Mucosa of descending colon (tissue), 3 donors: ENCODE measurements at regions not wholly inside any gene's neighbourhood (a gene's known extent, or its start where the extent isn't known, plus 50 kb on each side); places are given as distances from the start of the nearest gene placed in this dataset.

Experiments
- ATAC-seq: fragments of 200-7000 bp; cut with Tn5 transposase; one replicate; pipeline ENCODE4 v1.9.1; 2020; ENCODE audit warnings: mild to moderate bottlenecking, moderate library complexity
- DNase-seq, 3 donors: peaks; one replicate each; pipeline ENCODE4 v3.0.0-alpha.2; 2020
- H3K36me3 ChIP-seq: fragments of 200-600 bp; one replicate; pipeline ENCODE4 v1.8.0; 2021; ENCODE audit warnings: low read depth, mild to moderate bottlenecking
- H3K4me1 ChIP-seq: fragments of 200-600 bp; one replicate; pipeline ENCODE4 v1.8.0; 2021; ENCODE audit warnings: low read depth, mild to moderate bottlenecking
- H3K4me3 ChIP-seq: fragments of 200-600 bp; one replicate; pipeline ENCODE4 v1.8.0; 2021; ENCODE audit warnings: mild to moderate bottlenecking
- H3K9me3 ChIP-seq: fragments of 200-600 bp; one replicate; pipeline ENCODE4 v1.8.0; 2021; ENCODE audit warnings: mild to moderate bottlenecking
- CTCF ChIP-seq: fragments of 200-600 bp; IDR thresholded peaks from one replicate; pipeline ENCODE4 v1.8.0; 2022; ENCODE audit warnings: antibody characterized with exemption, mild to moderate bottlenecking
- intact Hi-C, 2 donors: fragments of 100-400 bp; cut with DNase I in 1 of 2; cut with micrococcal nuclease in 1 of 2; formaldehyde crosslinking; loops; one replicate each; pipeline versions ENCODE4 v1.11.0 to v1.11.1; 2022; cut with DNase I, micrococcal nuclease
- donor health status: DM: no; HTN: no; CAD: no; lungs with moderate emphysema.
- donor health status: DM: no; HTN: no; CAD: no.
- donor health status: DM: no; HTN: yes; CAD: no.

GRCh38 chr5:67518227-67518626, 321.6 kb upstream of the CD180 start:
- H3K4me3 ChIP-seq = no peak overlapping the region
- H3K9me3 ChIP-seq = no peaks in the 10 kb centered on the region
- intact Hi-C loops = no loop called here
- no peak for ATAC-seq
- no peaks in the 10 kb centered on the region for H3K36me3 ChIP-seq
- DNase-seq = no peak
- no peaks in the 10 kb centered on the region for H3K4me1 ChIP-seq
- TF ChIP-seq CTCF = no peak

- DNase-seq (no peak), ATAC-seq (no peak)
- no peak overlapping the region for H3K4me3 ChIP-seq
- intact Hi-C loops = no loop called here
- no peaks in the 10 kb centered on the region for H3K4me1 ChIP-seq
- TF ChIP-seq CTCF = no peak
- H3K9me3 ChIP-seq = no peaks in the 10 kb centered on the region
- no peaks in the 10 kb centered on the region for H3K36me3 ChIP-seq
Measured at GRCh38 chr5:67516948-67517565, 320.5 kb upstream of the CD180 start.

GRCh38 chr5:67515762-67516161, 319.2 kb upstream of the CD180 start:
- ATAC-seq = no peak
- no peak overlapping the region for H3K4me3 ChIP-seq
- H3K4me1 ChIP-seq = no peaks in the 10 kb centered on the region
- TF ChIP-seq CTCF = no peak
- intact Hi-C loops = no loop called here
- no peak for DNase-seq
- H3K36me3 ChIP-seq = no peaks in the 10 kb centered on the region
- H3K9me3 ChIP-seq = no peaks in the 10 kb centered on the region

GRCh38 chr5:67515020-67515689, 318.6 kb upstream of the CD180 start:
- intact Hi-C loops = no loop called here
- no peaks in the 10 kb centered on the region for H3K4me1 ChIP-seq
- no peak for TF ChIP-seq CTCF
- no peak for DNase-seq
- ATAC-seq = peak; percentile 46
- H3K4me3 ChIP-seq = no peak overlapping the region
- no peaks in the 10 kb centered on the region for H3K9me3 ChIP-seq
- no peaks in the 10 kb centered on the region for H3K36me3 ChIP-seq

- Histone ChIP-seq H3K36me3 (no peaks in the 10 kb centered on the region), H3K9me3 (no peaks in the 10 kb centered on the region), H3K4me3 (no peak overlapping the region), H3K4me1 (no peaks in the 10 kb centered on the region)
- no peak for TF ChIP-seq CTCF
- DNase-seq (no peak), ATAC-seq (no peak)
- intact Hi-C loops = no loop called here
Measured at GRCh38 chr5:67512758-67513157, 316.2 kb upstream of the CD180 start.
